ENCODE measurements at regions not wholly inside any gene's neighbourhood (a gene's known extent, or its start where the extent isn't known, plus 50 kb on each side); places are given as distances from the start of the nearest gene placed in this dataset.

- no peak for DNase-seq
Measured at GRCh38 chr2:175552902-175553301, 371.4 kb upstream of the ATP5MC3 start.

- no peak for DNase-seq
Measured at GRCh38 chr2:175540421-175540820, 358.9 kb upstream of the ATP5MC3 start.

- no peak for DNase-seq
Measured at GRCh38 chr2:175539122-175539521, 357.6 kb upstream of the ATP5MC3 start.

GRCh38 chr2:175536059-175536458, 354.5 kb upstream of the ATP5MC3 start:
- DNase-seq = no peak

- DNase-seq = no peak
Measured at GRCh38 chr2:175535631-175536030, 354.1 kb upstream of the ATP5MC3 start.

- DNase-seq = no peak
Measured at GRCh38 chr2:175525975-175526374, 344.5 kb upstream of the ATP5MC3 start.

- no peak for DNase-seq
Measured at GRCh38 chr2:175523001-175523400, 341.5 kb upstream of the ATP5MC3 start.

- no peak for DNase-seq
Measured at GRCh38 chr2:175518206-175518605, 336.7 kb upstream of the ATP5MC3 start.

- no peak for DNase-seq
Measured at GRCh38 chr2:175516555-175516954, 335.0 kb upstream of the ATP5MC3 start.

- no peak for DNase-seq
Measured at GRCh38 chr2:175500255-175500654, 318.7 kb upstream of the ATP5MC3 start.

- no peak for DNase-seq
Measured at GRCh38 chr2:175490360-175490791, 308.9 kb upstream of the ATP5MC3 start.

- DNase-seq = no peak
Measured at GRCh38 chr2:175478096-175478768, 296.7 kb upstream of the ATP5MC3 start.

GRCh38 chr2:175476948-175477347, 295.4 kb upstream of the ATP5MC3 start:
- DNase-seq = no peak

GRCh38 chr2:175476374-175476773, 294.9 kb upstream of the ATP5MC3 start:
- DNase-seq = no peak

GRCh38 chr2:175475130-175475529, 293.6 kb upstream of the ATP5MC3 start:
- no peak for DNase-seq

- DNase-seq = no peak
Measured at GRCh38 chr2:175468431-175469098, 287.1 kb upstream of the ATP5MC3 start.

- no peak for DNase-seq
Measured at GRCh38 chr2:175465101-175465500, 283.6 kb upstream of the ATP5MC3 start.

GRCh38 chr2:175464311-175464670, 282.8 kb upstream of the ATP5MC3 start:
- DNase-seq = no peak

- DNase-seq = no peak
Measured at GRCh38 chr2:175463589-175464310, 282.2 kb upstream of the ATP5MC3 start.

GRCh38 chr2:175463169-175463568, 281.7 kb upstream of the ATP5MC3 start:
- DNase-seq = no peak

GRCh38 chr2:175462246-175462645, 280.7 kb upstream of the ATP5MC3 start:
- no peak for DNase-seq

- no peak for DNase-seq
Measured at GRCh38 chr2:175461839-175462238, 280.3 kb upstream of the ATP5MC3 start.

GRCh38 chr2:175457895-175458448, 276.5 kb upstream of the ATP5MC3 start:
- DNase-seq = no peak

GRCh38 chr2:175454953-175455389, 273.5 kb upstream of the ATP5MC3 start:
- no peak for DNase-seq
